Activated CD8-positive, alpha-beta T cell treated with anti-CD3 and anti-CD28 coated beads for 36 hours (primary cell): ENCODE measurements at regions not wholly inside any gene's neighbourhood (a gene's known extent, or its start where the extent isn't known, plus 50 kb on each side); places are given as distances from the start of the nearest gene placed in this dataset.
"Not testable (repeated sequence)": the region's sequence is repeated elsewhere in the genome, so short reads cannot be mapped to it uniquely, and the experiment has no call there.

Experiments
- ATAC-seq: fragments of 200-7000 bp; cut with Tn5 transposase; one replicate; pipeline ENCODE4 v1.10.0; 2021; ENCODE audit warnings: mild to moderate bottlenecking, moderate library complexity
- CTCF ChIA-PET: fragments of 350-600 bp; sonication (Branson Sonifier 250); formaldehyde crosslinking; loops from one replicate; lab custom pipeline; 2021; ENCODE audit warnings: antibody characterized with exemption; lab: Charles Lee
- POLR2A ChIA-PET: fragments of 350-600 bp; sonication (Branson Sonifier 250); formaldehyde crosslinking; loops from one replicate; lab custom pipeline; 2021; ENCODE audit warnings: antibody characterized with exemption; lab: Charles Lee
- DNase-seq: peaks from one replicate; pipeline ENCODE4 v3.0.0-alpha.2; 2020
- H3K27ac Mint-ChIP-seq: one replicate; pipeline ENCODE4 v1.8.0; 2021; ENCODE audit warnings: mild to moderate bottlenecking, mixed read lengths
- H3K27me3 Mint-ChIP-seq: one replicate; pipeline ENCODE4 v1.8.0; 2021; ENCODE audit warnings: mixed read lengths
- H3K36me3 Mint-ChIP-seq: one replicate; pipeline ENCODE4 v1.8.0; 2021; ENCODE audit warnings: low read depth, mixed read lengths
- H3K4me1 Mint-ChIP-seq: one replicate; pipeline ENCODE4 v1.8.0; 2021; ENCODE audit warnings: low read depth, mixed read lengths
- H3K4me3 Mint-ChIP-seq: one replicate; pipeline ENCODE4 v1.8.0; 2021; ENCODE audit warnings: mild to moderate bottlenecking, moderate library complexity, mixed read lengths
- H3K9me3 Mint-ChIP-seq: one replicate; pipeline ENCODE4 v1.8.0; 2021; ENCODE audit warnings: mixed read lengths
- intact Hi-C: fragments of 100-400 bp; cut with micrococcal nuclease; formaldehyde crosslinking; loops from one replicate; pipeline ENCODE4 v1.10.0; 2022
- TF ChIP-seq, protein P1 (sequence below): fragments of 200-600 bp; IDR thresholded peaks from one replicate; pipeline ENCODE4 v1.8.0; 2022; ENCODE audit warnings: antibody characterized with exemption, mild to moderate bottlenecking

DNA sequence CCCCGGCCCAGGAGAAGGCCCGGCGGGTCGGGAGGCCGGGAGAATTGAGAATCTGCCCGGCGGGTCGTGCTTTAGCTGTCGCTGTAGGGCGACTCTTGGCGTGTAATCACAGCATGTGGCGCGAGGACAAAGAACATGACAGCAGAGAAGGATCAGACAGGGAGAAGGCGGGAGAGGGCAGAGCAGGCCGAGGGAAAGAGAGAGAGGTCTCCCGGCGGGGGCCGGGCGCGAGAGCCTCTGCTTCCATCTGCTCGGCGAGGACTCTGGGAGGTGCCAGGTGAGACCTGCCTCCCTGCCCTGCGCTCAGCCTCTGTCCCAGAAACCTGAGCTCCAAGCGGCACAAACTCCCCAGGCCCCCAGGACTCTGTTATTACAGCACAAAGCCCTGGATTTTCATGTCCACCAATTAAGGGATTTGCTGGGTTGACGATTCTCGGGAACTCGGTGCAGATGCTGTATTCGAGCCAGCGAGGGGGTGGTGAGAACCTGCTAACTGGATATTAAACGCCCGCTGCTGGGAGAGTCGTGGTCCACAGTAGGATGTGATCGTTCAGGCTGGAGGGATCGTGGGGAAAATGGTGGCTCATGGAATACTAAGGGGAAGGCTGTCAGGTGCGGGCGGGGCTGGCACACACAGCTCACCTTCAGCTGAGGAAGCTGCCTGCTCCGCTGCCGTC, 172.0 kb upstream of the CIBAR2 start:
- CTCF ChIA-PET: interaction anchor here (1.4 kb wide), 1 partner anchor 9 kb away, joined by 5 read pairs; no protein-coding TSS in a partner anchor
- POLR2A ChIA-PET: no interaction called here
- ATAC-seq (no peak), DNase-seq (no peak)
- Mint-ChIP-seq H3K36me3 (no peaks in the 10 kb centered on the region), H3K27me3 (no peaks in the 10 kb centered on the region), H3K9me3 (no peaks in the 10 kb centered on the region), H3K4me1 (no peaks in the 10 kb centered on the region), H3K4me3 (no peak overlapping the region), H3K27ac (no peak overlapping the region)
- intact Hi-C loops: no loop called here
- TF ChIP-seq, protein P1, sequence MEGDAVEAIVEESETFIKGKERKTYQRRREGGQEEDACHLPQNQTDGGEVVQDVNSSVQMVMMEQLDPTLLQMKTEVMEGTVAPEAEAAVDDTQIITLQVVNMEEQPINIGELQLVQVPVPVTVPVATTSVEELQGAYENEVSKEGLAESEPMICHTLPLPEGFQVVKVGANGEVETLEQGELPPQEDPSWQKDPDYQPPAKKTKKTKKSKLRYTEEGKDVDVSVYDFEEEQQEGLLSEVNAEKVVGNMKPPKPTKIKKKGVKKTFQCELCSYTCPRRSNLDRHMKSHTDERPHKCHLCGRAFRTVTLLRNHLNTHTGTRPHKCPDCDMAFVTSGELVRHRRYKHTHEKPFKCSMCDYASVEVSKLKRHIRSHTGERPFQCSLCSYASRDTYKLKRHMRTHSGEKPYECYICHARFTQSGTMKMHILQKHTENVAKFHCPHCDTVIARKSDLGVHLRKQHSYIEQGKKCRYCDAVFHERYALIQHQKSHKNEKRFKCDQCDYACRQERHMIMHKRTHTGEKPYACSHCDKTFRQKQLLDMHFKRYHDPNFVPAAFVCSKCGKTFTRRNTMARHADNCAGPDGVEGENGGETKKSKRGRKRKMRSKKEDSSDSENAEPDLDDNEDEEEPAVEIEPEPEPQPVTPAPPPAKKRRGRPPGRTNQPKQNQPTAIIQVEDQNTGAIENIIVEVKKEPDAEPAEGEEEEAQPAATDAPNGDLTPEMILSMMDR: no peak

DNA sequence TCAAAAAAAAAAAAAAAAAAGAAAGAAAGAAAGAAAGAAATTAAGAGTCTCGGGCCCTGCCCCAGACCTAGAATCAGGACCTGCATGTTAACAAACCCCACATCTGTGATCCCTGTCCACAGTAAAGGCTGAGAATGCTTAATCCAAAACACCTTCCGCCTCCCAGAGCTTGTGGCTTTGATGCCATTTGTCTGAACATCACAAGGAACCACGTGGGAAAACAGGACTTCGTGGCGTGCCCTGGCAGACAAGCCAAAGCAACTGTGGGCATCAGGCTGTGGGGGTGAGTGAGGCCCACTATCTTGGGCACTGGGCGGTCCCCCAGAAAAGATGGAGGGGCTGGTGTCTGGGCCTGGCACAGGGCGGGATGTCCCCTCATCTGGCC, 173.4 kb upstream of the CIBAR2 start:
- ATAC-seq: no peak
- Mint-ChIP-seq H3K36me3 (no peaks in the 10 kb centered on the region), H3K4me1 (no peaks in the 10 kb centered on the region), H3K4me3 (no peak overlapping the region), H3K27me3 (no peaks in the 10 kb centered on the region), H3K9me3 (no peaks in the 10 kb centered on the region), H3K27ac (no peak overlapping the region)
- ChIA-PET POLR2A (no interaction called here), CTCF (interaction anchor here (0.8 kb wide), 1 partner anchor 10 kb away, joined by 3 read pairs; no protein-coding TSS in a partner anchor)
- intact Hi-C loops: no loop called here
- DNase-seq: no peak
- TF ChIP-seq, protein P1: no peak

DNA sequence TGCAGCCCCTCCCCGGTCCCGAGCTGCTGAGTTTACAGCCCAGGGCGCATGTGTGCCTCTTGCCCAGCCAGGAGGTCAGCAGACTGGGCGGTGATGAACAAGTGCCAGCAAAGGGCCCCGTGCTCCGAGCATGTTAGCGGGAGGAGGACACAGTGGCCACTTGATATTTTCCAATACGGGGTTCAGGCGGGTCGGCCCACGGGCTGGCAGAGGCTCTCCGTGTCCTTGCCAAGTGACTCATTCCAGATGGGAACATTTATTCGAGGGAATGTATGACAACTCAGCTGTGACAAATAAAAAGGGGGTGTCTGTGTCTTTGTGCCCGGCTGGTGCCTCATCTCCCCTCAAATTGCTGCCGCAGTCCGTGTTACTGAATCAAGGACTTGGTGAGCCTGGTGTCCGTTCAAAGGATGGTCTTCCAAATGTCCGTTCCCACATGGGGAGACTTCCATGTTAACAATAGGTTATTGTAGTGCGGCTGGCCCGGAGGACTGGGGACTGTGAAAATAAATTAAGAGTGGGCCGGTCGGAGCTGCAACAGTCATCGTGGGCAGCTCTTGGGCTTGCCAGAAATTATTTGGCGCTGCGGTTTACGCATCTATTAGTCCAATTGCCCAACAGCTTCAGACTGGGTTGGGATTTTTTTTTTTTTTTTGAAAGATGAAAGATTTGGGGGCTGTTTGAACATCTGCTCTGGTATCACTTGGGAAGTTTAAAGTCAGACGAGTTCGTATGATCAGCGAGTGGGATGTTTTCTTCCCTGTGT, 174.0 kb upstream of the CIBAR2 start:
- ChIA-PET POLR2A (no interaction called here), CTCF (interaction anchor here (0.8 to 1.0 kb wide), 2 partner anchors 10 to 131 kb away, joined by 3 read pairs; no protein-coding TSS in a partner anchor)
- intact Hi-C loops: no loop called here
- TF ChIP-seq, protein P1: no peak
- ATAC-seq: no peak
- H3K36me3 Mint-ChIP-seq: no peaks in the 10 kb centered on the region
- no peak overlapping the region for H3K4me3 Mint-ChIP-seq
- no peak overlapping the region for H3K27ac Mint-ChIP-seq
- H3K4me1 Mint-ChIP-seq: no peaks in the 10 kb centered on the region
- no peaks in the 10 kb centered on the region for H3K27me3 Mint-ChIP-seq
- H3K9me3 Mint-ChIP-seq: no peaks in the 10 kb centered on the region
- DNase-seq: no peak

DNA sequence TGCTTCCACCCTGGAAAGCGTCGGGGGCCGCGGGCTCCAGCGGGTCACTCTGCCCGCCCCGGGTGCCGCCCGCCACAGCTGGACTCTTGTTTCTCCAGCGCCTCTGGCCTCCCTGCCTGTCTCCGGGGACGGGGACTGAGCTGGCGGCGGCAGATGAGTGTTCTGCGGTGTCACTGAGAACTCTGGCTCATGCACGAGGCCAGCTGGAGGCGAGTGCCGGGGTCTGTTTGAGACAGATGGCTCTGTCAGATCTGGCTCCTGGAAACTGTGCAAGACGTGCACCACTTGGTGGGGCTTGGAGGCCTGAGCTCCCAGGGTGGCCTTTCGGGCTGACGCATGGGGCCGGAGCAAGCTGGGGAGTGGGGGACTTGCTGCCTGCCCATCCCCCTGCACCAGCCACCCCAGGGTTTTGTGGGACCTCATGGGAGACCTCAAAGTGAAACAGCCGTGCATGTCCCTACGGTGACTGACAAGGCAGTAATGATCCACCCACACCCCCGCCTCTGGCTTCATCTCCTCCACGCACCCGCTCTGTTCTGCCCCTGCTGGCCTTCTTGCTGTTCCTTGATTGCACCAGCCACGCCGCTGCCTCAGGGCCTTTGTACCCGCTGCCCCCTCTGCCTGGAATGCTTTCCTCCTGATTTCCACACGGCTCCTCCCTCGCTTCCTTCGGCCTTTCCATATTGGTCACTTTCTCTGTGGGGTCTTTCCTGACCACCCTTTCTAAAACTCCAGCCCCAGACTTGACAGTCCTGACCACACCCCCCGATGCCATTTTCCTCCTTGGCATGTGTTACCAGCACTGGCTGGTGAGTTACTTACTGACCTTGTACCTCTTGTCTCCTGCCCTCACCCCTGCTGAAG, 174.9 kb upstream of the CIBAR2 start:
- ATAC-seq: no peak
- no peak overlapping the region for H3K4me3 Mint-ChIP-seq
- H3K36me3 Mint-ChIP-seq: no peaks in the 10 kb centered on the region
- H3K27ac Mint-ChIP-seq: no peak overlapping the region
- H3K9me3 Mint-ChIP-seq: no peaks in the 10 kb centered on the region
- ChIA-PET CTCF (interaction anchor here (1.0 to 1.6 kb wide), 3 partner anchors 10 to 130 kb away, joined by 3 to 4 read pairs (median 3); no protein-coding TSS in a partner anchor), POLR2A (no interaction called here)
- no peak for DNase-seq
- no peaks in the 10 kb centered on the region for H3K4me1 Mint-ChIP-seq
- TF ChIP-seq, protein P1: no peak
- H3K27me3 Mint-ChIP-seq: no peaks in the 10 kb centered on the region
- intact Hi-C loops: no loop called here

DNA sequence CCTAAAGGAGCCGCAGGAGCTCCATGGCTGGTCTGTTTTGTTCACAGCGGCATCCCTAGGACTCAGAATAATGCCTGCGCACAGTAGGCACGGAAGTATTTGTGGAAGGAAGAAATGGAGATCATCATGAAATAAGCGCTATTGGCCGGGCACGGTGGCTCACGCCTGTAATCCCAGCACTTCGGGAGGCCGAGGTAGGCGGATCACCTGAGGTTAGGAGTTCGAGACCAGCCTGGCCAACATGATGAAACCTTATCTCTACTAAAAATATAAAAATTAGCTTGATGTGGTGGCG, 175.5 kb upstream of the CIBAR2 start:
- POLR2A ChIA-PET, H3K4me3 Mint-ChIP-seq, H3K9me3 Mint-ChIP-seq, H3K36me3 Mint-ChIP-seq, H3K4me1 Mint-ChIP-seq, H3K27me3 Mint-ChIP-seq, ATAC-seq, DNase-seq, H3K27ac Mint-ChIP-seq, intact Hi-C loops: not testable (repeated sequence)
- CTCF ChIA-PET: interaction anchor here (1.2 to 1.6 kb wide), 2 partner anchors 10 to 12 kb away, joined by 3 to 4 read pairs; no protein-coding TSS in a partner anchor
